GM20000 (cell line): ENCODE measurements at regions not wholly inside any gene's neighbourhood (a gene's known extent, or its start where the extent isn't known, plus 50 kb on each side); places are given as distances from the start of the nearest gene placed in this dataset.

ENCODE experiments used
- DNase-seq: peaks from one replicate; pipeline ENCODE4 v3.0.0; 2012; ENCODE audit warnings: low spot score
- TF ChIP-seq, protein P1 (sequence below): IDR thresholded peaks from 2 replicates; pipeline ENCODE4 v1.5.1; 2012; ENCODE audit warnings: mild to moderate bottlenecking, control low read depth; ENCODE audit errors: extremely low read depth, missing control alignments

DNA sequence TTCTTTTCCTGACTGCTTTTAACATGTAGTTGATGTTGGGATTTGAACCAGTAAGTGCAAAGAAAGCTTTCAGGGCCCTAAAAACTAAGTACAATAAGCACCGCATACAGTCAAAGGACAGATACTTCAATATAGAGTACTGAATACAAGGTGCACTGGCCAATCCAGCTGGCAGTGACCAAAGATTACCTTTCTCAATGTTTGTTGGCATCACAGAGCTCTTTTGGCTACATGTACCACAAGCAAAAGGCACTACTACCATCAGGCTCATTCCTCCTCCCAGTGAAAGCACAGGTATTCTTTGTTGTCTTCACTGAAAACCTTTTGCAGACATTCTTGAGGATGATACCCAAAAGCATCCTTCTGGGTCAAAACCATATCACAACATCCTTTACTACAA lies 65.2 kb upstream of the ZCCHC13 start:
- TF ChIP-seq, protein P1, sequence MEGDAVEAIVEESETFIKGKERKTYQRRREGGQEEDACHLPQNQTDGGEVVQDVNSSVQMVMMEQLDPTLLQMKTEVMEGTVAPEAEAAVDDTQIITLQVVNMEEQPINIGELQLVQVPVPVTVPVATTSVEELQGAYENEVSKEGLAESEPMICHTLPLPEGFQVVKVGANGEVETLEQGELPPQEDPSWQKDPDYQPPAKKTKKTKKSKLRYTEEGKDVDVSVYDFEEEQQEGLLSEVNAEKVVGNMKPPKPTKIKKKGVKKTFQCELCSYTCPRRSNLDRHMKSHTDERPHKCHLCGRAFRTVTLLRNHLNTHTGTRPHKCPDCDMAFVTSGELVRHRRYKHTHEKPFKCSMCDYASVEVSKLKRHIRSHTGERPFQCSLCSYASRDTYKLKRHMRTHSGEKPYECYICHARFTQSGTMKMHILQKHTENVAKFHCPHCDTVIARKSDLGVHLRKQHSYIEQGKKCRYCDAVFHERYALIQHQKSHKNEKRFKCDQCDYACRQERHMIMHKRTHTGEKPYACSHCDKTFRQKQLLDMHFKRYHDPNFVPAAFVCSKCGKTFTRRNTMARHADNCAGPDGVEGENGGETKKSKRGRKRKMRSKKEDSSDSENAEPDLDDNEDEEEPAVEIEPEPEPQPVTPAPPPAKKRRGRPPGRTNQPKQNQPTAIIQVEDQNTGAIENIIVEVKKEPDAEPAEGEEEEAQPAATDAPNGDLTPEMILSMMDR: no peak
- no peak for DNase-seq

GRCh38 chrX:74234818-74235217 lies 69.2 kb upstream of the ZCCHC13 start:
- DNase-seq: no peak
- TF ChIP-seq, protein P1: no peak

- TF ChIP-seq, protein P1: no peak
- no peak for DNase-seq
These were observed 71.1 kb upstream of the ZCCHC13 start for GRCh38 chrX:74232859-74233258.

GRCh38 chrX:74231625-74232024 lies 72.4 kb upstream of the ZCCHC13 start:
- no peak for DNase-seq
- TF ChIP-seq, protein P1: no peak

GRCh38 chrX:74230094-74230493 lies 73.9 kb upstream of the ZCCHC13 start:
- TF ChIP-seq, protein P1: no peak
- no peak for DNase-seq

GRCh38 chrX:74225111-74225510 lies 78.9 kb upstream of the ZCCHC13 start:
- TF ChIP-seq, protein P1: no peak
- no peak for DNase-seq

- TF ChIP-seq, protein P1: no peak
- DNase-seq: no peak
These were observed 83.7 kb upstream of the ZCCHC13 start for GRCh38 chrX:74220277-74220676.
